ENCODE measurements at regions not wholly inside any gene's neighbourhood (a gene's known extent, or its start where the extent isn't known, plus 50 kb on each side); places are given as distances from the start of the nearest gene placed in this dataset.
"Not testable (repeated sequence)": the region's sequence is repeated elsewhere in the genome, so short reads cannot be mapped to it uniquely, and the experiment has no call there.

DNA sequence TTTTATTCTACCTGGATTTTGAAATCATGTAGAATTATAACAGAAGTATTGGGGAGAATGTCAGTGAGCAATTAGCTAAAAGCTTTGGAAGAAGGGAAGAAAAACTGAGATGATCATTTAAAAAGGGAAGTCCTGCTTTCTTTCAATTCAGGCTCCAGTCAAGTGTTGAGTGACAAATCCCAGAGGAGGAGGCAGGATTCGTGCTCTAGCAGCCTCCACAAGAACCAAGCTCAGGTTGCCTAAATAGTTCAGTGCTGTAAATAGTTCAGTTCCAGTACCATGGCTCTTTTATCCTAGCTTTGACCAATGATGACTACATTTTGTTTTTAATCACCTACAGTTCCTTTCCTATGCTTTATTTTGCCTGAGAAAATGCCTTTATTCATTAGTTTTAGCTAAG lies 204.9 kb upstream of the NREP start:
- no peaks in the 10 kb centered on the region for H3K9me2 ChIP-seq (ENCODE audit: insufficient read depth)
- no peak overlapping the region for H3K4me2 ChIP-seq
- no peak for TF ChIP-seq EZH2 (IDR thresholded peaks at IDR 0.05; ENCODE audit: low read depth)
- TF ChIP-seq, protein P1, sequence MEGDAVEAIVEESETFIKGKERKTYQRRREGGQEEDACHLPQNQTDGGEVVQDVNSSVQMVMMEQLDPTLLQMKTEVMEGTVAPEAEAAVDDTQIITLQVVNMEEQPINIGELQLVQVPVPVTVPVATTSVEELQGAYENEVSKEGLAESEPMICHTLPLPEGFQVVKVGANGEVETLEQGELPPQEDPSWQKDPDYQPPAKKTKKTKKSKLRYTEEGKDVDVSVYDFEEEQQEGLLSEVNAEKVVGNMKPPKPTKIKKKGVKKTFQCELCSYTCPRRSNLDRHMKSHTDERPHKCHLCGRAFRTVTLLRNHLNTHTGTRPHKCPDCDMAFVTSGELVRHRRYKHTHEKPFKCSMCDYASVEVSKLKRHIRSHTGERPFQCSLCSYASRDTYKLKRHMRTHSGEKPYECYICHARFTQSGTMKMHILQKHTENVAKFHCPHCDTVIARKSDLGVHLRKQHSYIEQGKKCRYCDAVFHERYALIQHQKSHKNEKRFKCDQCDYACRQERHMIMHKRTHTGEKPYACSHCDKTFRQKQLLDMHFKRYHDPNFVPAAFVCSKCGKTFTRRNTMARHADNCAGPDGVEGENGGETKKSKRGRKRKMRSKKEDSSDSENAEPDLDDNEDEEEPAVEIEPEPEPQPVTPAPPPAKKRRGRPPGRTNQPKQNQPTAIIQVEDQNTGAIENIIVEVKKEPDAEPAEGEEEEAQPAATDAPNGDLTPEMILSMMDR (conservative IDR thresholded peaks at IDR 0.05): no peak
- no peaks in the 10 kb centered on the region for H3K36me3 ChIP-seq (ENCODE audit: low read depth)
- no peaks in the 10 kb centered on the region for H3F3A ChIP-seq (ENCODE audit: insufficient read depth, low read depth)
- no peak overlapping the region for H3K4me3 ChIP-seq
- no peak for DNase-seq
- no peaks in the 10 kb centered on the region for H3K9me3 ChIP-seq (ENCODE audit: insufficient read depth, low read depth)
- no TSS peak for BruUV-seq (replicated peaks)
- CTCF ChIA-PET: no interaction called here
- POLR2A ChIA-PET (ENCODE audit: unreplicated experiment): no interaction called here
- no peaks in the 10 kb centered on the region for H3K79me2 ChIP-seq (ENCODE audit: low read depth)
- H4K20me1 ChIP-seq (ENCODE audit: insufficient read depth): no peaks in the 10 kb centered on the region
- intact Hi-C loops (cut with micrococcal nuclease; ENCODE audit: unreplicated experiment): no loop called here
- H2AFZ ChIP-seq: no peak overlapping the region
- H3K4me1 ChIP-seq (replicated peaks; ENCODE audit: insufficient read depth): no peaks in the 10 kb centered on the region
- H3K27ac ChIP-seq: no peak overlapping the region
- no peaks in the 10 kb centered on the region for H3K27me3 ChIP-seq (ENCODE audit: insufficient read depth, low read depth)

DNA sequence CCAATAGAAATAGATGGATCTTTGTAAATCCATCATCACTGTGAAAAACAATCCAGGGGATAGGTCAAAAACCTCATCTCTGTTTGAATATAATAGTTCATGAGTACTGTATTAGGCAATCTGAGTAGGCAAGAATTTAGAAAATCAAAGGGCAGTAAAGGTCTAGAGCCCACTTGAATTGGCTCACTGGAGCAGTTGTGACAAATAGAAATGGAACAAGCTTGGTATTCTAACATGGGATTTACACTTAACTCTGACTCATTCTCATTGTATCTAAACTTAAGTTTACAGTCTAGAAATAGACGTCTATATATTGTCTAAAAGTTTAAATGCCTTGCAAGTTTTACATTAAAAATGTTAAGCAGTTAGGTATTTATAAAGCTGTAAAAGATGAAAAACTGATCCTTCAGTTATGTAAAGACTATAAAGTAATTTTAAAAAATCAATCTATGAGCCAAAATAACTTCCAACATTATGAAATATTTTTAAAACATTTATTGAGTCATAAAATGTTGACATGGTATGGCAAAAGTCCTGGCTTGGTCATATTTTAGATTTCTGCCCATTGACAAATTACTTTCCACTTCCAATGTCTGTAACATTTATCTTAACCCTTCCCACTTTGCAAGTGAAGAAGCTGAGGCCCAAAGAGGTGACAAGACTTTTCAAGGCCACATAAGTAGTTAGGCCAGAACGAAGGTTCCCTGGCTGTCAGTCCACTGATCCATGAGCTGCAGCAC lies 203.7 kb upstream of the NREP start:
- TF ChIP-seq EZH2 (IDR thresholded peaks at IDR 0.05; ENCODE audit: low read depth): no peak
- TF ChIP-seq, protein P1 (conservative IDR thresholded peaks at IDR 0.05): no peak
- ChIA-PET CTCF (no interaction called here), POLR2A (ENCODE audit: unreplicated experiment) (no interaction called here)
- no peak overlapping the region for H3K4me2 ChIP-seq
- no TSS peak for BruUV-seq (replicated peaks)
- H3K27me3 ChIP-seq (ENCODE audit: insufficient read depth, low read depth): no peaks in the 10 kb centered on the region
- no peaks in the 10 kb centered on the region for H3K9me2 ChIP-seq (ENCODE audit: insufficient read depth)
- H4K20me1 ChIP-seq (ENCODE audit: insufficient read depth): no peaks in the 10 kb centered on the region
- no peaks in the 10 kb centered on the region for H3K9me3 ChIP-seq (ENCODE audit: insufficient read depth, low read depth)
- no peak overlapping the region for H2AFZ ChIP-seq
- H3K4me1 ChIP-seq (replicated peaks; ENCODE audit: insufficient read depth): no peaks in the 10 kb centered on the region
- no peaks in the 10 kb centered on the region for H3K36me3 ChIP-seq (ENCODE audit: low read depth)
- no peak for DNase-seq
- H3F3A ChIP-seq (ENCODE audit: insufficient read depth, low read depth): no peaks in the 10 kb centered on the region
- no peak overlapping the region for H3K27ac ChIP-seq
- intact Hi-C loops (cut with micrococcal nuclease; ENCODE audit: unreplicated experiment): no loop called here
- no peak overlapping the region for H3K4me3 ChIP-seq
- no peaks in the 10 kb centered on the region for H3K79me2 ChIP-seq (ENCODE audit: low read depth)

DNA sequence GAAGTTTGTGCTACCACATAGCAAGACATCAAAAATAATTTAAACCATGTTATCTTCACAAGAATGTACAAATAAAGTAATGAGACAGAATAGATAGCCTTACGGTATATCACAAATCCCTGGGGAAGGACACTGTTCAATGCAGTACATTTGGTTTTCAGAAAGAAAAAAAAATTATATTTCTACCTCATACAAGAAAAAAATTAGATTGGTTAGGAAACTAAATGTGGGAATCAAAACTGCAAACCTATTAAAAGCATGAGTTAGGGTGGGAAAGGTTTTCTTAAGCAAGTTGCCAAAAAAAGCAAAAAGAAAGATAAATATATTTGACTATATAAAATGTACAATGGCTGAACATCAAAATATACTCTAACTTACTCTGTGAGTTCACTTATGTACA lies 201.9 kb upstream of the NREP start:
- Histone ChIP-seq H3F3A (ENCODE audit: insufficient read depth, low read depth) (no peaks in the 10 kb centered on the region), H3K79me2 (ENCODE audit: low read depth) (no peaks in the 10 kb centered on the region), H3K27me3 (ENCODE audit: insufficient read depth, low read depth) (no peaks in the 10 kb centered on the region), H4K20me1 (ENCODE audit: insufficient read depth) (no peaks in the 10 kb centered on the region), H2AFZ (no peak overlapping the region), H3K4me1 (replicated peaks; ENCODE audit: insufficient read depth) (no peaks in the 10 kb centered on the region), H3K27ac (no peak overlapping the region), H3K4me2 (no peak overlapping the region), H3K9me3 (ENCODE audit: insufficient read depth, low read depth) (no peaks in the 10 kb centered on the region), H3K9me2 (ENCODE audit: insufficient read depth) (no peaks in the 10 kb centered on the region), H3K4me3 (no peak overlapping the region), H3K36me3 (ENCODE audit: low read depth) (no peaks in the 10 kb centered on the region)
- BruUV-seq (replicated peaks): no TSS peak
- ChIA-PET CTCF (no interaction called here), POLR2A (ENCODE audit: unreplicated experiment) (no interaction called here)
- no peak for DNase-seq
- intact Hi-C loops (cut with micrococcal nuclease; ENCODE audit: unreplicated experiment): no loop called here
- TF ChIP-seq, protein P1 (conservative IDR thresholded peaks at IDR 0.05): no peak
- no peak for TF ChIP-seq EZH2 (IDR thresholded peaks at IDR 0.05; ENCODE audit: low read depth)

DNA sequence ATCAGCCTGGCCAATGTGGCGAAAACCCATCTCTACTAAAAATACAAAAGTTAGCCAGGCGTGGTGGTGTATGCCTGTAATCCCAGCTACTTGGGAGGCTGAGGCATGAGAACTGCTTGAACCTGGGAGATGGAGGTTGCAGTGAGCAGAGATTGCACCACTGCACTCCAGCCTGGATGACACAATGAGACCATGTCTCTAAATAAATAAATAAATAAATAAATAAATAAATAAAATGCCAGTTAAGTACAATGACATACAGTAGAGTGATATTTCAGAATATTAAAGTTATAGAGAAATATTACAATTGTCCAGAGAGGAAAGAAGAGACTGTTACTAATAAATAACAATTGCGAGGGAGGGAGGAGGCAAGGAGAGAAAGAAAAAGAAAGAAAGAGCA lies 199.8 kb upstream of the NREP start:
- H3F3A ChIP-seq (ENCODE audit: insufficient read depth, low read depth); H3K9me3 ChIP-seq (ENCODE audit: insufficient read depth, low read depth); DNase-seq; H2AFZ ChIP-seq; H3K4me3 ChIP-seq; H3K36me3 ChIP-seq (ENCODE audit: low read depth); H3K4me2 ChIP-seq; H3K27me3 ChIP-seq (ENCODE audit: insufficient read depth, low read depth); BruUV-seq (replicated peaks); H3K79me2 ChIP-seq (ENCODE audit: low read depth); H4K20me1 ChIP-seq (ENCODE audit: insufficient read depth); CTCF ChIA-PET; intact Hi-C loops (cut with micrococcal nuclease; ENCODE audit: unreplicated experiment); H3K9me2 ChIP-seq (ENCODE audit: insufficient read depth); H3K27ac ChIP-seq; POLR2A ChIA-PET (ENCODE audit: unreplicated experiment); H3K4me1 ChIP-seq (replicated peaks; ENCODE audit: insufficient read depth): not testable (repeated sequence)
